Calu3 (cell line): ENCODE measurements at regions not wholly inside any gene's neighbourhood (a gene's known extent, or its start where the extent isn't known, plus 50 kb on each side); places are given as distances from the start of the nearest gene placed in this dataset.

Experiments used
- BruUV-seq: library from RNA; stranded (reverse); fragments of 400-500 nt; replicated peaks from 2 replicates; lab custom pipeline; 2021; lab: Mats Ljungman, UMichigan
- CTCF ChIA-PET: fragments of 300-600 bp; sonication (Branson Sonifier 250); formaldehyde crosslinking; loops from one replicate; lab custom pipeline; 2022; ENCODE audit warnings: antibody characterized with exemption; lab: Charles Lee
- DNase-seq: peaks from one replicate; pipeline ENCODE4 v3.0.0; 2022
- H3K27ac Mint-ChIP-seq: one replicate; pipeline ENCODE4 v1.8.0; 2022; ENCODE audit warnings: mixed read lengths; ENCODE audit not compliant: unreplicated experiment
- H3K27me3 Mint-ChIP-seq: one replicate; pipeline ENCODE4 v1.8.0; 2022; ENCODE audit warnings: mixed read lengths; ENCODE audit not compliant: unreplicated experiment
- H3K36me3 Mint-ChIP-seq: one replicate; pipeline ENCODE4 v1.8.0; 2022; ENCODE audit warnings: mild to moderate bottlenecking, moderate library complexity, mixed read lengths; ENCODE audit not compliant: insufficient read depth, unreplicated experiment
- H3K4me1 Mint-ChIP-seq: one replicate; pipeline ENCODE4 v1.8.0; 2022; ENCODE audit warnings: mild to moderate bottlenecking, low read depth, mixed read lengths; ENCODE audit not compliant: unreplicated experiment
- H3K4me3 Mint-ChIP-seq: one replicate; pipeline ENCODE4 v1.8.0; 2022; ENCODE audit warnings: mild to moderate bottlenecking, low read depth, moderate library complexity, mixed read lengths; ENCODE audit not compliant: unreplicated experiment
- H3K9me3 Mint-ChIP-seq: one replicate; pipeline ENCODE4 v1.8.0; 2022; ENCODE audit warnings: low read depth, mixed read lengths; ENCODE audit not compliant: unreplicated experiment
- CTCF ChIP-seq: fragments of 200-600 bp; IDR thresholded peaks from one replicate; pipeline ENCODE4 v1.8.0; 2022; ENCODE audit warnings: antibody characterized with exemption; ENCODE audit not compliant: unreplicated experiment
- intact Hi-C: fragments of 100-400 bp; cut with micrococcal nuclease; formaldehyde crosslinking; loops from one replicate; pipeline ENCODE4 v1.10.0; 2022; ENCODE audit not compliant: unreplicated experiment

- no peaks in the 10 kb centered on the region for H3K36me3 Mint-ChIP-seq
- CTCF ChIA-PET: no interaction called here
- BruUV-seq: no TSS peak
- no peak for DNase-seq
- H3K27me3 Mint-ChIP-seq: peaks cover 25% of the 10 kb centered on the region
- no peaks in the 10 kb centered on the region for H3K9me3 Mint-ChIP-seq
- no peak for TF ChIP-seq CTCF
- no peak overlapping the region for H3K27ac Mint-ChIP-seq
- no peak overlapping the region for H3K4me3 Mint-ChIP-seq
- no peaks in the 10 kb centered on the region for H3K4me1 Mint-ChIP-seq
- intact Hi-C loops: no loop called here
Measured at GRCh38 chr2:41703123-41703522, 344.7 kb upstream of the PKDCC start.

GRCh38 chr2:41705634-41706033 is 342.2 kb upstream of the PKDCC start:
- intact Hi-C loops: no loop called here
- CTCF ChIA-PET: no interaction called here
- no peak for TF ChIP-seq CTCF
- peaks cover 13% of the 10 kb centered on the region for H3K27me3 Mint-ChIP-seq
- BruUV-seq: no TSS peak
- no peak for DNase-seq
- H3K4me1 Mint-ChIP-seq: peaks cover 13% of the 10 kb centered on the region
- H3K9me3 Mint-ChIP-seq: no peaks in the 10 kb centered on the region
- H3K36me3 Mint-ChIP-seq: no peaks in the 10 kb centered on the region
- H3K27ac Mint-ChIP-seq: no peak overlapping the region
- H3K4me3 Mint-ChIP-seq: no peak overlapping the region

- TF ChIP-seq CTCF: no peak
- Mint-ChIP-seq H3K9me3 (no peaks in the 10 kb centered on the region), H3K27me3 (peaks cover 12% of the 10 kb centered on the region), H3K4me3 (no peak overlapping the region), H3K4me1 (peaks cover 17% of the 10 kb centered on the region), H3K27ac (no peak overlapping the region), H3K36me3 (no peaks in the 10 kb centered on the region)
- no peak for DNase-seq
- intact Hi-C loops: no loop called here
- no TSS peak for BruUV-seq
- CTCF ChIA-PET: interaction anchor here (0.6 kb wide), 1 partner anchor 1793 kb away, joined by 3 read pairs; no protein-coding TSS in a partner anchor
Measured at GRCh38 chr2:41706286-41706685, 341.5 kb upstream of the PKDCC start.

GRCh38 chr2:41707790-41708451 is 339.9 kb upstream of the PKDCC start:
- no peak overlapping the region for H3K27ac Mint-ChIP-seq
- CTCF ChIA-PET: no interaction called here
- no peaks in the 10 kb centered on the region for H3K36me3 Mint-ChIP-seq
- H3K4me3 Mint-ChIP-seq: no peak overlapping the region
- intact Hi-C loops: no loop called here
- no peaks in the 10 kb centered on the region for H3K9me3 Mint-ChIP-seq
- H3K4me1 Mint-ChIP-seq: peaks cover 17% of the 10 kb centered on the region
- DNase-seq: no peak
- TF ChIP-seq CTCF: no peak
- peaks cover 12% of the 10 kb centered on the region for H3K27me3 Mint-ChIP-seq
- BruUV-seq: no TSS peak
